GM12891 (cell line): ENCODE measurements at regions not wholly inside any gene's neighbourhood (a gene's known extent, or its start where the extent isn't known, plus 50 kb on each side); places are given as distances from the start of the nearest gene placed in this dataset.
"Not testable (repeated sequence)": the region's sequence is repeated elsewhere in the genome, so short reads cannot be mapped to it uniquely, and the experiment has no call there.

ENCODE experiments used
- POLR2A ChIP-seq: IDR thresholded peaks from 2 replicates; pipeline ENCODE4 v1.6.1; 2011; ENCODE audit warnings: low read depth, low read length, control low read depth
- POLR2AphosphoS5 ChIP-seq: IDR thresholded peaks from 2 replicates; pipeline ENCODE4 v1.6.1; 2011; ENCODE audit warnings: low read depth, low read length, control low read depth
- POU2F2 ChIP-seq: IDR thresholded peaks from 2 replicates; pipeline ENCODE4 v1.6.1; 2011; ENCODE audit warnings: low read depth, mild to moderate bottlenecking, control low read depth, low read length, moderate library complexity
- SPI1 ChIP-seq: IDR thresholded peaks from 2 replicates; pipeline ENCODE4 v1.6.1; 2011; ENCODE audit warnings: low read depth, low read length, control low read depth
- TAF1 ChIP-seq: IDR thresholded peaks from 2 replicates; pipeline ENCODE4 v1.6.1; 2011; ENCODE audit warnings: low read depth, low read length, control low read depth

- TF ChIP-seq POLR2A, TAF1, POLR2AphosphoS5, SPI1, POU2F2: not testable (repeated sequence)
Measured at GRCh38 chr2:87637249-87637990, 110.5 kb upstream of the PLGLB2 start.
